ENCODE measurements at regions not wholly inside any gene's neighbourhood (a gene's known extent, or its start where the extent isn't known, plus 50 kb on each side); places are given as distances from the start of the nearest gene placed in this dataset.

DNA sequence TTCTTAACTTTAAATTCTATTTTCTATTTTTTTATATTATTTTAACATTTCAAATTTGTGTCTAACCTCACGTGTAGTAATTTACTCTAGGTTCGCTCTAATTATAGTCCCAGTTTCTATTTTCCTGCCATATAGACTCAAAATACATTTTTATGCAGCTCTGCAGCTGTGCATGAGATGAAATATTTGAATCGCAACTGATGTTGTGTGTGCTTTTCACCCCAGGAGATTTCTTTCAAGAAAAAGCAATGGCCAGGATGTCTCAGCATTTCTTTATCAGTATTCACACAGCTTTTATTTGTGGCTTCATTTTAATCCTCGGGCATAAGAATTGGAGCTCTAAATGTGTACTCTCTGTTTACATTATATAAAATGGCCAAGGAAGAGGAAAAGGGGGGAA, 157.6 kb downstream of the HDGFL1 start:
- no peak for DNase-seq
- H3K27ac ChIP-seq = no peak overlapping the region
- WGBS, 2 donors = 85 to 86% methylated on average over 4 of the region's 4 CpGs

DNA sequence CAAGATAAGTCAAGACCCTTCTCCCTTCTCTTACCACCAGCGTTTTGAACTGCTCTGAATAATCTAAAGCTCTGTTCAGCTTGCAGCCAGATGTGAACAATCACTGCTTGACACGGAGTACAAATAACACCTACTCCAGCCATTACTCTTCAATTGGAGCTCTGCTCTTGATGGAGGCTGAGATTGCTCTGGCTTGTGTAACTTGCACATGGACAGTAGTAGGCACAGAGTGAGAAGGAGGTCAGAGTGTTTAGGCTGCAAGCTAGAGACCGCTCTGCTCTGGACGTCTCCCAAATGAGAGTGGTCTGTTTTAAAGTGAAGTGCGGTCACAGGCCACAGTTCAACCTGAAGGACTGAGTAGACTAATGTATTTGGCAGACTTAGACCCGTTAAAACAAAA, 158.3 kb downstream of the HDGFL1 start:
- intact Hi-C loops (cut with DNase I) = no loop called here
- Histone ChIP-seq H3K9me3 (no peaks in the 10 kb centered on the region), H3K4me3 (replicated peaks in 1 of 3) (no peak overlapping the region), H3K36me3 (no peaks in the 10 kb centered on the region), H3K27ac (no peak overlapping the region), H3K4me1 (peaks cover 15 to 18% of the 10 kb centered on the region in 2 donors), H3K27me3 (no peaks in the 10 kb centered on the region)
- no peak for DNase-seq
- TF ChIP-seq, protein P1, sequence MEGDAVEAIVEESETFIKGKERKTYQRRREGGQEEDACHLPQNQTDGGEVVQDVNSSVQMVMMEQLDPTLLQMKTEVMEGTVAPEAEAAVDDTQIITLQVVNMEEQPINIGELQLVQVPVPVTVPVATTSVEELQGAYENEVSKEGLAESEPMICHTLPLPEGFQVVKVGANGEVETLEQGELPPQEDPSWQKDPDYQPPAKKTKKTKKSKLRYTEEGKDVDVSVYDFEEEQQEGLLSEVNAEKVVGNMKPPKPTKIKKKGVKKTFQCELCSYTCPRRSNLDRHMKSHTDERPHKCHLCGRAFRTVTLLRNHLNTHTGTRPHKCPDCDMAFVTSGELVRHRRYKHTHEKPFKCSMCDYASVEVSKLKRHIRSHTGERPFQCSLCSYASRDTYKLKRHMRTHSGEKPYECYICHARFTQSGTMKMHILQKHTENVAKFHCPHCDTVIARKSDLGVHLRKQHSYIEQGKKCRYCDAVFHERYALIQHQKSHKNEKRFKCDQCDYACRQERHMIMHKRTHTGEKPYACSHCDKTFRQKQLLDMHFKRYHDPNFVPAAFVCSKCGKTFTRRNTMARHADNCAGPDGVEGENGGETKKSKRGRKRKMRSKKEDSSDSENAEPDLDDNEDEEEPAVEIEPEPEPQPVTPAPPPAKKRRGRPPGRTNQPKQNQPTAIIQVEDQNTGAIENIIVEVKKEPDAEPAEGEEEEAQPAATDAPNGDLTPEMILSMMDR (IDR thresholded peaks at IDR 0.05) = no peak
- no peak for TF ChIP-seq POLR2A (IDR thresholded peaks at IDR 0.05)
- 56 to 66% methylated on average over 6 of the region's 6 CpGs for WGBS, 2 donors

More for the DNA sequence above, 157.6 kb downstream of the HDGFL1 start:
- H3K4me3 ChIP-seq (replicated peaks in 1 of 3) = no peak overlapping the region
- H3K27me3 ChIP-seq = no peaks in the 10 kb centered on the region
- intact Hi-C loops (cut with DNase I) = no loop called here
- TF ChIP-seq, protein P1 (IDR thresholded peaks at IDR 0.05) = no peak
- no peaks in the 10 kb centered on the region for H3K36me3 ChIP-seq
- H3K4me1 ChIP-seq = peaks cover 10 to 12% of the 10 kb centered on the region in 2 donors
- no peaks in the 10 kb centered on the region for H3K9me3 ChIP-seq

DNA sequence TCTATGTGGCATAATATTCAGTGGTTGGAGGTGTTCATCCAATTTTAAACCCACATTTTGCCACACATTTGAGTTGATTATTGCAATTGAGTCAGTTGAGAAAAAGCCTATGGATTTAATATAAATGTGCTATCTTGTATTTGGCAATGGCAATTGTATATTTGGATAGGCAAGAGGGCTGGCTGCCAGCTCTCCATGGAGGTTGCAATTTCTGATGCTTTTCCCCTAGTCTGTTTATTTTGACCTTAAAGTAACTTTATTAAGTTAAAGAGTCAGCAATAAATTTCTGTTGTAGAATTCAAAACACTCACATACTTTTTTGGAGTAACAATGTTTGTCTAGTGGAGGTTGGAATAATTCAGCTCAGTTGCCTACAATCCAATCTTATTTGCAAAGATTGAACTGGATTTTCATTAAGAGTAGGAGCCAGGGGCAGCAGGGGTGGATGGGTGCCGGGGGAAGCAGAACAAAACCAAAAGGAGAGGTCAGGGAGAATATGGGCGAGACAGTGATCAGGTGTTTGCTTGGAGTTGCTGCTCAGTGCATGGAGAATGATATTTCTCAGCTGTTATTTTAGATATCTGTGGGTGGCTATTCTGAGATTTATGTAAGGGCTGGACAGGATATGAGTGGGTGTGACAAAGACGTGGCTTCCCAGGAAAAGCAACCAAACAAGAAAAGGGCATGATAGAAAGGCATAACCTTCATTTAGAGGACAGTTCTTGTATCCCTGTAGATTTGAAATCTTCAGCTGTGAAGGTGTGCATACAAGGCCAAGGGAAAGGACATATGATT, 163.0 kb downstream of the HDGFL1 start:
- Histone ChIP-seq H3K4me1 (peaks cover 15 to 19% of the 10 kb centered on the region in 2 donors), H3K4me3 (replicated peaks in 1 of 3) (no peak overlapping the region)
- intact Hi-C loops (cut with DNase I) = no loop called here

DNA sequence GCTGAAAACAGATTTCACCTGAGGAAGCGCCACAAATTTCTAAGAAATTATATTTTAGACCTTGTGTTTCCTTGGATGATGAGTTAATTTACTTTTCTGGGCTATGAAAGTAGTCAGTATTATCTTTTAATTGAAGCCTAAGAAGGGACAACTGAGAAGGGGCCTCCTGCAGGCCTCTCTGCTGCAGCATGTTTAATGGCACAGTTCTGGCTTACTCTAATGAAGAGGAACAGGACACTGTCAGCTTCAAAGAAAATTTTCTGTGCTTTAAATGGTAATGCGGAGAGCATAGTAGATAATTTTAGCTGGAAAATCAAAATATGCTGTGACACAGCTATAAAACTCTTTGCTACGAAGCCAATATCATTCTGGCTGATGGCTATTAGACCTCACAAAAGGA, 167.4 kb downstream of the HDGFL1 start:
- no peak for DNase-seq
- intact Hi-C loops (cut with DNase I) = no loop called here
- H3K4me1 ChIP-seq = peaks cover 8 to 9% of the 10 kb centered on the region in 2 donors
- H3K27ac ChIP-seq = no peak overlapping the region
- no peaks in the 10 kb centered on the region for H3K9me3 ChIP-seq
- no peak overlapping the region for H3K4me3 ChIP-seq (replicated peaks in 1 of 3)
- TF ChIP-seq, protein P1 (IDR thresholded peaks at IDR 0.05) = no peak
- no peak for TF ChIP-seq POLR2A (IDR thresholded peaks at IDR 0.05)
- no peaks in the 10 kb centered on the region for H3K27me3 ChIP-seq
- no peaks in the 10 kb centered on the region for H3K36me3 ChIP-seq
- 75 to 97% methylated on average over 3 of the region's 3 CpGs for WGBS, 2 donors

More for the DNA sequence above, 163.0 kb downstream of the HDGFL1 start:
- TF ChIP-seq, protein P1 (IDR thresholded peaks at IDR 0.05) = no peak
- no peak for TF ChIP-seq POLR2A (IDR thresholded peaks at IDR 0.05)
- Histone ChIP-seq H3K36me3 (no peaks in the 10 kb centered on the region), H3K9me3 (no peaks in the 10 kb centered on the region), H3K27ac (peak overlapping the region in 2 of 3 donors; percentile 36 to 42), H3K27me3 (no peaks in the 10 kb centered on the region)
- peak; percentile 8 to 34 for DNase-seq
- 62% methylated on average over 3 of the region's 3 CpGs for whole genome bisulfite sequencing, 2 donors

DNA sequence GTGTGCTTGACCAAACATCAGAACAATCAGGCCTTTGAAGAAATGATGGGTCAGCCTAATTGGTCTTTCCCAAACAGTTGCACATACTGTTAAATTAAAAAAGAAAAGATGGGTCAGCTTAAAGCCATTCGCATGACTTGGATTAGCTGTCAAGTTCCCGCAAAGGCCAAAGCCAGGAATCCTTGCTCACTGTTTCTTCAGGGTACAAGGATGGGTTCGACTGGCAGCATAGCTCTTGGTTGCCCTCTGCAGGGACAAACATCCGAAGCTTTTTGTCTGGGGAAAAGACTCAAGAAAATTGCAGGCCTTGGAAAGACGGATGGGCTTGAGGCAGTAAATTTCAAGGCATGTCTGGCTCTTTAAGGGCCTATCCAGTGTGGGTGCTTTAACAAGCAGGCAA, 168.0 kb downstream of the HDGFL1 start:
- no peaks in the 10 kb centered on the region for H3K36me3 ChIP-seq
- H3K4me1 ChIP-seq = peaks cover 2 to 5% of the 10 kb centered on the region in 2 donors
- 48 to 62% methylated on average over 5 of the region's 5 CpGs for WGBS, 2 donors
- H3K4me3 ChIP-seq (replicated peaks in 1 of 3) = no peak overlapping the region
- H3K27ac ChIP-seq = no peak overlapping the region
- intact Hi-C loops (cut with DNase I) = no loop called here
- TF ChIP-seq, protein P1 (IDR thresholded peaks at IDR 0.05) = peak in 4 of 6 experiments; percentile 22 to 46 (median 38)
- TF ChIP-seq POLR2A (IDR thresholded peaks at IDR 0.05) = no peak
- H3K27me3 ChIP-seq = no peaks in the 10 kb centered on the region
- DNase-seq = peak; percentile 9 to 19
- no peaks in the 10 kb centered on the region for H3K9me3 ChIP-seq

Data from thyroid gland (tissue), 4 donors.